SJSA1 (cell line): ENCODE measurements at regions not wholly inside any gene's neighbourhood (a gene's known extent, or its start where the extent isn't known, plus 50 kb on each side); places are given as distances from the start of the nearest gene placed in this dataset.

Source experiments
- DNase-seq, 2 experiments: peaks; one replicate each; pipeline ENCODE4 v3.0.0-alpha.2; 2015 to 2020; ENCODE audit warnings: low spot score in 2 of 2, low read depth in 1 of 2
- H3K27ac ChIP-seq: fragments of 250-450 bp; sonication (Bioruptor Pico); 2 replicates; pipeline ENCODE4 v1.5.1; 2020; ENCODE audit warnings: mild to moderate bottlenecking, moderate library complexity
- H3K27me3 ChIP-seq: fragments of 250-450 bp; sonication (Bioruptor Pico); replicated peaks from 2 replicates; pipeline ENCODE4 v1.5.1; 2020; ENCODE audit warnings: mild to moderate bottlenecking, moderate library complexity
- H3K36me3 ChIP-seq: fragments of 250-450 bp; sonication (Bioruptor Pico); 2 replicates; pipeline ENCODE4 v1.5.1; 2020; ENCODE audit warnings: mild to moderate bottlenecking
- H3K4me1 ChIP-seq: fragments of 250-450 bp; sonication (Bioruptor Pico); replicated peaks from 2 replicates; pipeline ENCODE4 v1.6.1; 2021; ENCODE audit warnings: mild to moderate bottlenecking
- H3K4me3 ChIP-seq: fragments of 250-450 bp; sonication (Bioruptor Pico); 2 replicates; pipeline ENCODE4 v1.5.1; 2020; ENCODE audit warnings: mild to moderate bottlenecking
- H3K9me3 ChIP-seq: fragments of 250-450 bp; sonication (Bioruptor Pico); replicated peaks from 2 replicates; pipeline ENCODE4 v1.5.1; 2020; ENCODE audit warnings: mild to moderate bottlenecking

DNA sequence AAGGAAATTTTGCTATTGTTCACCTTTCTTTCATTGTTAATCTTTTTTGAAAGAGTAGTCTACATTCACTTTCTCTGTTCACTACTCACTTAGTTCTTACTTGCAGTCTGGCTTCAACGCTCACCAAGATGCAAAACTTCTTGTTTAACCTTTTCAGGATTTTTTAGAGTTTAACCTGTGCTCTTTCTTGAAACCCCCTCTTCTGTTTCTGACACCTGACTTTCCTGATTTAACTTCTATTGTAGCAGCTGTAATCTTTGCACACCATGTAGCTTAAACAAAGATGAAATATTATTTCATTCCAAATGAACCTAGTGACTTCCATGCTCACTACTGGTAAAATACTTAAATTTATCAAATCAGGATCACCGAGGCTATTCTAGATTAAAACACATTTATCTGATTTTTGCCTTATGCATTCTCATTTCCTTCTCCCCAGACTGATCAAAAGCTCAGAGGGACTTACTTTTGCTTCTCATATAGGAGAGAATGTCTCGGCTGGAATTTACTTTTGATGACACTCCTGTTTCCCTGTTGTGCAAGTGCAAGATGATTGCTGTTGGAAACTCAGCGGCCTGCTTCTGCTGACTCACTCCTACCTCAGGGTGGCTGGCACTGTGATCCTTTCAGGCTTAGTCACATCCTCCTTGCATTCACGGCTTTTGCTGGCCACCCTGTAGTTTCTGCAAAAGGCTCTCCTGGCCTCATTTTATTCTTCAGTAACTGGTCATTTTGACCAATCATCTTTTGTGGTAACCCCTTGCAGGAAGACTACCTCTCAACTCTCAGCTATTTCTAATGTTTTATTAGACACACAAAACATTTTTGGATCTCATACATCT is 109.3 kb upstream of the IFNE start:
- H3K36me3 ChIP-seq, result no peaks in the 10 kb centered on the region
- H3K4me3 ChIP-seq, result peak overlapping the region; percentile 36
- DNase-seq, result peak; percentile 83 to 90
- H3K9me3 ChIP-seq, result no peaks in the 10 kb centered on the region
- peaks cover 16% of the 10 kb centered on the region for H3K4me1 ChIP-seq
- peak overlapping the region; percentile 93 for H3K27ac ChIP-seq
- no peaks in the 10 kb centered on the region for H3K27me3 ChIP-seq

GRCh38 chr9:21592063-21592338 is 109.9 kb upstream of the IFNE start:
- no peak overlapping the region for H3K4me3 ChIP-seq
- no peaks in the 10 kb centered on the region for H3K27me3 ChIP-seq
- H3K9me3 ChIP-seq, result no peaks in the 10 kb centered on the region
- peak overlapping the region; percentile 93 for H3K27ac ChIP-seq
- no peak for DNase-seq
- no peaks in the 10 kb centered on the region for H3K36me3 ChIP-seq
- peaks cover 16% of the 10 kb centered on the region for H3K4me1 ChIP-seq

- Histone ChIP-seq H3K9me3 (no peaks in the 10 kb centered on the region), H3K4me1 (peaks cover 7% of the 10 kb centered on the region), H3K4me3 (no peak overlapping the region), H3K36me3 (no peaks in the 10 kb centered on the region), H3K27ac (no peak overlapping the region), H3K27me3 (no peaks in the 10 kb centered on the region)
- DNase-seq, result no peak
Measured at GRCh38 chr9:21597284-21597683, 115.2 kb upstream of the IFNE start.

- Histone ChIP-seq H3K27me3 (no peaks in the 10 kb centered on the region), H3K4me1 (no peaks in the 10 kb centered on the region), H3K4me3 (no peak overlapping the region), H3K36me3 (no peaks in the 10 kb centered on the region), H3K9me3 (no peaks in the 10 kb centered on the region), H3K27ac (no peak overlapping the region)
- no peak for DNase-seq
Measured at GRCh38 chr9:21598749-21599148, 116.6 kb upstream of the IFNE start.

GRCh38 chr9:21605489-21605931 is 123.4 kb upstream of the IFNE start:
- Histone ChIP-seq H3K4me3 (no peak overlapping the region), H3K27ac (no peak overlapping the region), H3K9me3 (no peaks in the 10 kb centered on the region), H3K4me1 (peaks cover 7% of the 10 kb centered on the region; the same call in 1 of the 2 replicates), H3K36me3 (no peaks in the 10 kb centered on the region), H3K27me3 (no peaks in the 10 kb centered on the region)
- DNase-seq, result no peak

- H3K4me1 ChIP-seq, result peaks cover 7% of the 10 kb centered on the region; the same call in 1 of the 2 replicates
- H3K27me3 ChIP-seq, result no peaks in the 10 kb centered on the region
- no peaks in the 10 kb centered on the region for H3K36me3 ChIP-seq
- H3K4me3 ChIP-seq, result no peak overlapping the region
- no peak for DNase-seq
- H3K9me3 ChIP-seq, result no peaks in the 10 kb centered on the region
- no peak overlapping the region for H3K27ac ChIP-seq
Measured at GRCh38 chr9:21607576-21607975, 125.5 kb upstream of the IFNE start.

- no peak for DNase-seq
Measured at GRCh38 chr9:21608200-21608599, 126.1 kb upstream of the IFNE start.

GRCh38 chr9:21609506-21609905 is 127.4 kb upstream of the IFNE start:
- Histone ChIP-seq H3K27ac (no peak overlapping the region), H3K9me3 (no peaks in the 10 kb centered on the region), H3K4me1 (peaks cover 7% of the 10 kb centered on the region; the same call in 1 of the 2 replicates), H3K36me3 (no peaks in the 10 kb centered on the region), H3K27me3 (no peaks in the 10 kb centered on the region), H3K4me3 (no peak overlapping the region)
- DNase-seq, result no peak

More at GRCh38 chr9:21608200-21608599, 126.1 kb upstream of the IFNE start:
- peaks cover 7% of the 10 kb centered on the region; the same call in 1 of the 2 replicates for H3K4me1 ChIP-seq
- H3K36me3 ChIP-seq, result no peaks in the 10 kb centered on the region
- no peaks in the 10 kb centered on the region for H3K27me3 ChIP-seq
- no peak overlapping the region for H3K4me3 ChIP-seq
- H3K9me3 ChIP-seq, result no peaks in the 10 kb centered on the region
- H3K27ac ChIP-seq, result no peak overlapping the region

DNA sequence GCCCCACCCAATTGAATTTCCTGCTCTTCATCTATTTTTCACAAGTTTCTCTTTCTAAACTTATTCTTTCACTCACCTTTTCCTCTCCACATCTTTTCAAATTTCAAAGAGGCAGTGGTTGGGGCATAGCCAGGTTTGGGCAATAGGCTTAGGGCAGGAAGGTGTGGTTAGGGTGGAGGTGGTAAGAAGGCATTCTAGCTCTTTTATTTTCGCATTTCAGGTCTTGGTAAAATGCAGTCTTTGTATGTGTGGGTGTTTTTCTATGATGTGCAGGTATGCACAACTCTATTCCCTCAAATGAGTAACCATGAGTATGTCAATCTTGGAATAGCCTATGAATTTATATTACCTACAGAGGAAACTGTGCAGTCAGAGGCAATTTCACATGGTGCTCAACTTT is 129.8 kb upstream of the IFNE start:
- no peak overlapping the region for H3K27ac ChIP-seq

DNA sequence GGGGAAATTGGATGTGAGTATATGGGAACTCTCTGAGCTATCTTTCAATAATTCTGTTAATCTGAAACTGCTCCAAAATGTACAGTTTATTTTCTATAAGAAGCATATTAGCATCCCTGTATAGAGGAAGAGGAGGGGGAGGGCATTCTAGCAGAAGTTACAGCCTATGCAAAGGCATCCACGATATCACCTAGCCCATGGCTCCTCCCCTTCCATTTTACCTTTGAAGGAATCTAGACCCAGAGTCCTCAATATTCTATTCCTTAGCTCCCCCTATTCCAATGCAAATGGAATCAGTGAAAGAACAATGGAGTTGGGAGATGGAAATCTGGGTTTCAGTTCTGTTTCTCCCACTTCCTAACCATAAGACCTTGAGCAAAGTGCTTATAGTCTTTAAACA is 132.9 kb upstream of the IFNE start:
- Histone ChIP-seq H3K9me3 (no peaks in the 10 kb centered on the region), H3K27me3 (no peaks in the 10 kb centered on the region), H3K4me1 (peaks cover 11% of the 10 kb centered on the region; the same call in 1 of the 2 replicates), H3K27ac (no peak overlapping the region), H3K4me3 (no peak overlapping the region), H3K36me3 (no peaks in the 10 kb centered on the region)
- no peak for DNase-seq

More for the DNA sequence above, 129.8 kb upstream of the IFNE start:
- peaks cover 11% of the 10 kb centered on the region; the same call in 1 of the 2 replicates for H3K4me1 ChIP-seq
- H3K9me3 ChIP-seq, result no peaks in the 10 kb centered on the region
- H3K4me3 ChIP-seq, result no peak overlapping the region
- no peaks in the 10 kb centered on the region for H3K27me3 ChIP-seq
- H3K36me3 ChIP-seq, result no peaks in the 10 kb centered on the region
- no peak for DNase-seq

- H3K9me3 ChIP-seq, result no peaks in the 10 kb centered on the region
- no peaks in the 10 kb centered on the region for H3K36me3 ChIP-seq
- DNase-seq, result no peak
- peak overlapping the region; percentile 72; the same call in 1 of the 2 replicates for H3K27ac ChIP-seq
- no peaks in the 10 kb centered on the region for H3K27me3 ChIP-seq
- H3K4me3 ChIP-seq, result no peak overlapping the region
- peaks cover 11% of the 10 kb centered on the region; the same call in 1 of the 2 replicates for H3K4me1 ChIP-seq
Measured at GRCh38 chr9:21615446-21615845, 133.3 kb upstream of the IFNE start.

DNA sequence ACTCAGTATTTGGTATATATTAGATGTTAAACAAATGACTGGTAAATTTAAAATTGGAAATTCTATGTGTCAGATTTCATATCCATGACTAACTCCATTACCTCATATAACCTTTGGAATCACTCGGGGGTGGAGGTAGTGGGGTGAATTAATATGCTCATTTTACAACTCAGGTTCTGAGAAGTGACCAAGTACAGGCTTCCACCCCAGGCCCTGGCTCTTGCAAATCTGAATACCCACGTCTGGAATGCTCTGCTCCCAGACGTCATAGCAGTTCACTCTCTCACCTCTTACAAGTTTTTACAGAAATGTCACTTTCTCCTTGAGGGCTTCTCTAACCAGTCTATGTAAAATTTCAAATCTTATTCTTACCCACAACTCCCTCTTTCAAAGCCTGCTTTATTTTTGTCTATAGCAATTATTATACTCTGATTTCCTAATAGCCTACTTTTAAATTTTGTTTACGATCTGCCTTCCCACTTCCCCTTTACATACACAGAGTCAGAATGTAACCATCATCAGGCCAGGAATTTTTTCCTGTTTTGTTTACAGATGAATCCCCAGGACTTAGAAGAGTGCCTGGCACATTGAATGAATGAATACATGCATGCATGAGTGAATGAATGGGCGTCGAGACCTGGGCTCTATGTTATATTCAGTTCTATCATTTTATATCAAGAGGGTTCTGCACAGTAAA is 134.1 kb upstream of the IFNE start:
- H3K4me3 ChIP-seq, result no peak overlapping the region
- DNase-seq, result peak; percentile 43 to 50
- H3K9me3 ChIP-seq, result no peaks in the 10 kb centered on the region
- peak overlapping the region; percentile 72 for H3K27ac ChIP-seq
- H3K27me3 ChIP-seq, result no peaks in the 10 kb centered on the region
- peaks cover 11% of the 10 kb centered on the region; the same call in 1 of the 2 replicates for H3K4me1 ChIP-seq
- H3K36me3 ChIP-seq, result no peaks in the 10 kb centered on the region

DNA sequence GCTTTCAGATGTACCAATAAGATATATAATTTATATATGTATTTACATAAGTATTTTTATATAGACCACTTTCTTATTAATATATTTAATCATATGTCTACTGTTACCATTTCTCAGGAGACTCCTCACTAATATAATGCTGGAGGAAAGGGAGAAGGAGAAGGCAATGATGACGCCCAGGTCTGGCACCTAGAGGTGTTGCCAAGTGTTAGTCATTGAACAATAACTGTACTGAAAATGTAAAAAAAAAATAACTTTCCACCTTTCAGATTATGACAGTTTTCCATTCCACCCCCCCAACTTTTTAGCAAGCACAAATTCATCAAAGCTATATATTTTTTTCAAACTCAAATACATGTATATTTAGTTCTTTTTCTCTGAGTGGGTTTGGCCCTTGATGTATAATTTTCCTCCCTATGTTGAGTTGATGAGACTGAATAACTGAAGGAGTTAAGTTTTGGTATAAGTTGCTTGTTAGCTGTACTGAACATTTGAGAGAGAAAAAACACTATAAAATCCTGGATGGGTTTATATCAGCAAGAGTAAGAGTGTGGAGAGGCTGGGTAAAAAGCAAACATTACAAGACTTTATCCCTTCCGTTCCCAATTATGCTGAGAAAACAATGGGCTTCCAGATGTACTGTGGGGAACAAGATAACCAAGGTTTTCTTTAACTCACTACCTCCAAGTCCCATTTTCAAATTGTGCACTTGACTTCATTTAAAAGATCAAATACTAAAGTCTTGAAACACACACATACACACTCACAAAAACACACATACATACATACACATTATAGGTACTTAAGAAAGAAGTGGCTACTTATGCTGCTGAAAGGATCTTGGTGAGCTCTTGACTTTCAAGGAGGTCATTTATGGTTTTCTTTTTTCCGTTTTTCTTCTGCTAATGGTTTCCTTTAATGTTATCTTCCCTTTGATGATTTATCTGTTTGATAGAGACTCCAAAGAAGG is 142.8 kb upstream of the IFNE start:
- Histone ChIP-seq H3K27me3 (no peaks in the 10 kb centered on the region), H3K4me3 (no peak overlapping the region), H3K4me1 (no peaks in the 10 kb centered on the region), H3K27ac (no peak overlapping the region), H3K36me3 (no peaks in the 10 kb centered on the region), H3K9me3 (no peaks in the 10 kb centered on the region)
- DNase-seq, result no peak
